ENCODE measurements at regions not wholly inside any gene's neighbourhood (a gene's known extent, or its start where the extent isn't known, plus 50 kb on each side); places are given as distances from the start of the nearest gene placed in this dataset.

DNA sequence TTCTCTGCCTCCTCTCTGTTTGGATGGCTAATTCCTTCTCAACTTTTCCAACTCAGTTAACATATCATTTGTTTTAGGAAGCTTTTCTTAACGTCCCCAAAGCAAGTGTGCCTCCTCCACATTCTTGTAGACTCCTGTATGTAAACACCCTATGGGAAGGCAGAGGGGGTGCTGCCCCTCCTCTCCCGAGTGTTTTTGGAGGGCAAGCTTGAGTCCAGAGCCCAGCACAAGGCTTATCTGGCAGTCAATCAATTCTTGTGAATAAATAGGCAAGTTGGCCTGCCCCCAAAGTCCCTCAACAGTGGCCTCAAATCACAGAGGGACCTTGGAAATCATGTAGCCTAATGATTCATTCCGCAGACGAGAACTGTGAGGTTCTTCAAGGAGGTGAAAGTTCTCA, 305.6 kb downstream of the RPS24 start:
- TF ChIP-seq, protein P1, sequence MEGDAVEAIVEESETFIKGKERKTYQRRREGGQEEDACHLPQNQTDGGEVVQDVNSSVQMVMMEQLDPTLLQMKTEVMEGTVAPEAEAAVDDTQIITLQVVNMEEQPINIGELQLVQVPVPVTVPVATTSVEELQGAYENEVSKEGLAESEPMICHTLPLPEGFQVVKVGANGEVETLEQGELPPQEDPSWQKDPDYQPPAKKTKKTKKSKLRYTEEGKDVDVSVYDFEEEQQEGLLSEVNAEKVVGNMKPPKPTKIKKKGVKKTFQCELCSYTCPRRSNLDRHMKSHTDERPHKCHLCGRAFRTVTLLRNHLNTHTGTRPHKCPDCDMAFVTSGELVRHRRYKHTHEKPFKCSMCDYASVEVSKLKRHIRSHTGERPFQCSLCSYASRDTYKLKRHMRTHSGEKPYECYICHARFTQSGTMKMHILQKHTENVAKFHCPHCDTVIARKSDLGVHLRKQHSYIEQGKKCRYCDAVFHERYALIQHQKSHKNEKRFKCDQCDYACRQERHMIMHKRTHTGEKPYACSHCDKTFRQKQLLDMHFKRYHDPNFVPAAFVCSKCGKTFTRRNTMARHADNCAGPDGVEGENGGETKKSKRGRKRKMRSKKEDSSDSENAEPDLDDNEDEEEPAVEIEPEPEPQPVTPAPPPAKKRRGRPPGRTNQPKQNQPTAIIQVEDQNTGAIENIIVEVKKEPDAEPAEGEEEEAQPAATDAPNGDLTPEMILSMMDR (conservative IDR thresholded peaks at IDR 0.05) = no peak
- no peak for TF ChIP-seq EZH2 (IDR thresholded peaks at IDR 0.05; ENCODE audit: low read depth)

Measured in PC-9 (cell line).